GM12878 (cell line): ENCODE measurements at regions not wholly inside any gene's neighbourhood (a gene's known extent, or its start where the extent isn't known, plus 50 kb on each side); places are given as distances from the start of the nearest gene placed in this dataset.

Experiments
- ATAC-seq: fragments of 200-7000 bp; cut with Tn5 transposase; 3 replicates; pipeline ENCODE4 v1.9.1; 2020; ENCODE audit warnings: mild to moderate bottlenecking, moderate library complexity
- BruUV-seq: library from RNA; stranded (reverse); fragments of 400-500 nt; replicated peaks from 2 replicates; lab custom pipeline; 2021; lab: Mats Ljungman, UMichigan
- CTCF ChIA-PET: fragments of 300-600 bp; sonication (Branson Sonifier 250); formaldehyde crosslinking; extraction: SDS; loops from one replicate; lab custom pipeline; 2021; ENCODE audit warnings: inconsistent platforms; lab: Yijun Ruan, JAX
- POLR2A ChIA-PET: fragments of 350-600 bp; formaldehyde crosslinking; extraction: SDS; loops from one replicate; lab custom pipeline; 2021; ENCODE audit warnings: inconsistent platforms; lab: Charles Lee
- RAD21 ChIA-PET: fragments of 300-600 bp; sonication (Branson Sonifier 250); formaldehyde crosslinking; loops from one replicate; lab custom pipeline; 2023; ENCODE audit warnings: antibody characterized with exemption; ENCODE audit not compliant: unreplicated experiment; lab: Charles Lee
- SMC1A ChIA-PET: fragments of 300-600 bp; sonication (Branson Sonifier 250); formaldehyde crosslinking; loops from one replicate; lab custom pipeline; 2023; ENCODE audit not compliant: unreplicated experiment, uncharacterized antibody; lab: Charles Lee
- DNase-seq: peaks from one replicate; pipeline ENCODE4 v3.0.0-alpha.2; 2011; ENCODE audit warnings: low read depth, low spot score
- FAIRE-seq: peaks from 3 replicates; lab custom pipeline; 2011; peaks lifted over from hg19 to GRCh38; lab: Jason Lieb, UNC
- H2AFZ ChIP-seq: 2 replicates; pipeline ENCODE4 v1.6.0; 2011; ENCODE audit warnings: low read depth, low read length, control low read depth; ENCODE audit not compliant: control insufficient read depth
- H3K27ac ChIP-seq: 2 replicates; pipeline ENCODE4 v1.5.1; 2011; ENCODE audit warnings: control low read depth; ENCODE audit not compliant: control insufficient read depth, insufficient read depth
- H3K27me3 ChIP-seq, 2 experiments: replicated peaks in 1 of 2; 2 replicates each; pipeline versions ENCODE4 v1.6.0 to v1.6.1; 2011; ENCODE audit warnings: low read length in 1 of 2; ENCODE audit not compliant: control insufficient read depth in 2 of 2, insufficient read depth in 2 of 2
- H3K36me3 ChIP-seq, 2 experiments: 2 replicates each; pipeline ENCODE4 v1.5.1; 2011; ENCODE audit warnings: low read length in 1 of 2; ENCODE audit not compliant: control insufficient read depth in 2 of 2, insufficient read depth in 2 of 2
- H3K4me1 ChIP-seq: 2 replicates; pipeline ENCODE4 v1.6.1; 2011; ENCODE audit warnings: mild to moderate bottlenecking, low read length, moderate library complexity, mixed read lengths; ENCODE audit not compliant: control insufficient read depth, insufficient read depth
- H3K4me2 ChIP-seq: 2 replicates; pipeline ENCODE4 v1.6.0; 2011; ENCODE audit warnings: control low read depth; ENCODE audit not compliant: control insufficient read depth, insufficient read depth
- H3K4me3 ChIP-seq: fragments of 200-600 bp; sonication (generic); 2 replicates; pipeline ENCODE4 v1.5.1; 2016
- H3K79me2 ChIP-seq: 2 replicates; pipeline ENCODE4 v1.6.0; 2011; ENCODE audit warnings: low read length; ENCODE audit not compliant: control insufficient read depth, insufficient read depth
- H3K9ac ChIP-seq: 2 replicates; pipeline ENCODE4 v1.8.0; 2011; ENCODE audit warnings: low read length, control low read depth, mixed read lengths; ENCODE audit not compliant: control insufficient read depth, insufficient read depth
- H3K9me3 ChIP-seq: replicated peaks from 3 replicates; pipeline ENCODE4 v1.5.1; 2011; ENCODE audit warnings: mild to moderate bottlenecking, low read length; ENCODE audit not compliant: control insufficient read depth, insufficient read depth
- H4K20me1 ChIP-seq: 2 replicates; pipeline ENCODE4 v1.6.0; 2011; ENCODE audit not compliant: control insufficient read depth, insufficient read depth
- JUNB ChIP-seq: IDR thresholded peaks from 2 replicates; pipeline ENCODE4 v1.6.1; 2016; ENCODE audit warnings: antibody characterized with exemption, mild to moderate bottlenecking
- NR2C2 ChIP-seq: IDR thresholded peaks from 2 replicates; pipeline ENCODE4 v1.6.1; 2011; ENCODE audit warnings: borderline replicate concordance, low read depth; ENCODE audit not compliant: control insufficient read depth, insufficient read length
- RUNX3 ChIP-seq: IDR thresholded peaks from 2 replicates; pipeline ENCODE4 v1.6.1; 2012; ENCODE audit warnings: low read length, inconsistent platforms
- SP1 ChIP-seq: IDR thresholded peaks from one replicate; pipeline ENCODE4 v1.6.1; 2011; ENCODE audit warnings: low read depth, low read length
- WGBS: methylation state at CpG from one replicate; pipeline ENCODE4 v1.1.6; 2016; ENCODE audit warnings: low lambda C conversion rate; ENCODE audit not compliant: insufficient replicate concordance, insufficient coverage; ENCODE audit errors: missing lambda C conversion rate; 5-methylcytosine and 5-hydroxymethylcytosine counted together
- in situ Hi-C: fragments of 300-500 bp; cut with MboI; formaldehyde crosslinking; loops from 9 replicates; pipeline ENCODE4 v1.14.3; 2018; ENCODE audit warnings: mixed read lengths
- intact Hi-C: fragments of 100-400 bp; cut with micrococcal nuclease; formaldehyde crosslinking; loops from one replicate; pipeline ENCODE4 v1.14.2; 2022; ENCODE audit not compliant: unreplicated experiment
- TF ChIP-seq, protein P1 (sequence below): fragments of 450-650 bp; conservative IDR thresholded peaks from 2 replicates; pipeline ENCODE4 v1.6.1; 2017; ENCODE audit warnings: mild to moderate bottlenecking, moderate library complexity
- TF ChIP-seq, protein P2 (sequence below): fragments of 450-650 bp; IDR thresholded peaks from 2 replicates; pipeline ENCODE4 v1.6.1; 2017; ENCODE audit warnings: mild to moderate bottlenecking, low read depth, inconsistent platforms; ENCODE audit not compliant: poor library complexity, severe bottlenecking
- TF ChIP-seq, protein P3 (sequence below): IDR thresholded peaks from 2 replicates; pipeline ENCODE4 v1.6.1; 2011; ENCODE audit warnings: low read depth, mild to moderate bottlenecking, low read length, moderate library complexity, borderline replicate concordance; ENCODE audit errors: extremely low read depth

DNA sequence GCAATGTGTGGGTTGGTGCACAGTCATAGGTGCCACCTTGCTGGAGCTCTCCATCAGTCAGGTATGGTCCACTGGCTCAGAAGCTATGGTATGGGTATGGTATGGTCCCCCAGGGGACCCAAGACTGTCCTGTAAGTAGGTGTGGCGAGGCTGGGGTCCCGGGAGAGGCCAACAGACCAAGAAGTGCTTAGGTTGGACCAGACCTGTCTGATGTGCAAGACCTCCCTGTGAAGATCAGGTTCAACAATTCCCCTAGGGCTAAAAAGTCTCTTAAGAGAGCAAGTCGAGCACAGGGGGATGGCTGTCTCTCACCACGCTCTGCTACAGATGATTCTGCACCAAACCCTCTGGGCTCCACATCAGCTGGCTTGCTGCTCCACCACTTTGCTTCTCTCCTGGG, 1145.0 kb downstream of the RPA4 start:
- Histone ChIP-seq H4K20me1 (no peaks in the 10 kb centered on the region), H3K4me3 (no peak overlapping the region), H3K79me2 (no peaks in the 10 kb centered on the region), H3K27ac (no peak overlapping the region), H3K9me3 (no peaks in the 10 kb centered on the region), H3K4me1 (no peaks in the 10 kb centered on the region), H3K4me2 (no peak overlapping the region), H3K36me3 (no peaks in the 10 kb centered on the region), H3K27me3 (no peaks in the 10 kb centered on the region), H3K9ac (no peak overlapping the region), H2AFZ (no peak overlapping the region)
- POLR2A ChIA-PET: no interaction called here
- TF ChIP-seq, protein P1, sequence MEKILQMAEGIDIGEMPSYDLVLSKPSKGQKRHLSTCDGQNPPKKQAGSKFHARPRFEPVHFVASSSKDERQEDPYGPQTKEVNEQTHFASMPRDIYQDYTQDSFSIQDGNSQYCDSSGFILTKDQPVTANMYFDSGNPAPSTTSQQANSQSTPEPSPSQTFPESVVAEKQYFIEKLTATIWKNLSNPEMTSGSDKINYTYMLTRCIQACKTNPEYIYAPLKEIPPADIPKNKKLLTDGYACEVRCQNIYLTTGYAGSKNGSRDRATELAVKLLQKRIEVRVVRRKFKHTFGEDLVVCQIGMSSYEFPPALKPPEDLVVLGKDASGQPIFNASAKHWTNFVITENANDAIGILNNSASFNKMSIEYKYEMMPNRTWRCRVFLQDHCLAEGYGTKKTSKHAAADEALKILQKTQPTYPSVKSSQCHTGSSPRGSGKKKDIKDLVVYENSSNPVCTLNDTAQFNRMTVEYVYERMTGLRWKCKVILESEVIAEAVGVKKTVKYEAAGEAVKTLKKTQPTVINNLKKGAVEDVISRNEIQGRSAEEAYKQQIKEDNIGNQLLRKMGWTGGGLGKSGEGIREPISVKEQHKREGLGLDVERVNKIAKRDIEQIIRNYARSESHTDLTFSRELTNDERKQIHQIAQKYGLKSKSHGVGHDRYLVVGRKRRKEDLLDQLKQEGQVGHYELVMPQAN: no peak
- TF ChIP-seq, protein P2, sequence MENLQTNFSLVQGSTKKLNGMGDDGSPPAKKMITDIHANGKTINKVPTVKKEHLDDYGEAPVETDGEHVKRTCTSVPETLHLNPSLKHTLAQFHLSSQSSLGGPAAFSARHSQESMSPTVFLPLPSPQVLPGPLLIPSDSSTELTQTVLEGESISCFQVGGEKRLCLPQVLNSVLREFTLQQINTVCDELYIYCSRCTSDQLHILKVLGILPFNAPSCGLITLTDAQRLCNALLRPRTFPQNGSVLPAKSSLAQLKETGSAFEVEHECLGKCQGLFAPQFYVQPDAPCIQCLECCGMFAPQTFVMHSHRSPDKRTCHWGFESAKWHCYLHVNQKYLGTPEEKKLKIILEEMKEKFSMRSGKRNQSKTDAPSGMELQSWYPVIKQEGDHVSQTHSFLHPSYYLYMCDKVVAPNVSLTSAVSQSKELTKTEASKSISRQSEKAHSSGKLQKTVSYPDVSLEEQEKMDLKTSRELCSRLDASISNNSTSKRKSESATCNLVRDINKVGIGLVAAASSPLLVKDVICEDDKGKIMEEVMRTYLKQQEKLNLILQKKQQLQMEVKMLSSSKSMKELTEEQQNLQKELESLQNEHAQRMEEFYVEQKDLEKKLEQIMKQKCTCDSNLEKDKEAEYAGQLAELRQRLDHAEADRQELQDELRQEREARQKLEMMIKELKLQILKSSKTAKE: no peak
- no peak for TF ChIP-seq RUNX3
- no peak for TF ChIP-seq JUNB
- TF ChIP-seq NR2C2: no peak
- TF ChIP-seq SP1: no peak
- TF ChIP-seq, protein P3, sequence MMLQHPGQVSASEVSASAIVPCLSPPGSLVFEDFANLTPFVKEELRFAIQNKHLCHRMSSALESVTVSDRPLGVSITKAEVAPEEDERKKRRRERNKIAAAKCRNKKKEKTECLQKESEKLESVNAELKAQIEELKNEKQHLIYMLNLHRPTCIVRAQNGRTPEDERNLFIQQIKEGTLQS: no peak
- intact Hi-C loops: no loop called here
- no peak for DNase-seq
- RAD21 ChIA-PET: no interaction called here
- WGBS: 10% methylated on average over 4 of the region's 4 CpGs
- SMC1A ChIA-PET: no interaction called here
- in situ Hi-C loops: no loop called here
- CTCF ChIA-PET: no interaction called here
- BruUV-seq: no TSS peak
- no peak for ATAC-seq
- no peak for FAIRE-seq
